SU-DHL-6 (cell line): ENCODE measurements at regions not wholly inside any gene's neighbourhood (a gene's known extent, or its start where the extent isn't known, plus 50 kb on each side); places are given as distances from the start of the nearest gene placed in this dataset.

Experiments used
- CTCF ChIP-seq: fragments of 200-600 bp; sonication (generic); IDR thresholded peaks from one replicate; pipeline ENCODE4 v1.5.1; 2017; ENCODE audit warnings: antibody characterized with exemption, mild to moderate bottlenecking, low read length, moderate library complexity; ENCODE audit not compliant: insufficient read depth, poor library complexity, severe bottlenecking
- EZH2phosphoT487 ChIP-seq: fragments of 200-600 bp; sonication (generic), shearing (Covaris generic); conservative IDR thresholded peaks from 2 replicates; pipeline ENCODE4 v1.6.1; 2018; ENCODE audit warnings: mild to moderate bottlenecking, antibody characterized with exemption, low read length, moderate library complexity, mixed read lengths

GRCh38 chr18:10029711-10030110 lies 115.9 kb downstream of the VAPA start:
- no peak for TF ChIP-seq CTCF
- no peak for TF ChIP-seq EZH2phosphoT487
